ENCODE measurements at regions not wholly inside any gene's neighbourhood (a gene's known extent, or its start where the extent isn't known, plus 50 kb on each side); places are given as distances from the start of the nearest gene placed in this dataset.
"Not testable (repeated sequence)": the region's sequence is repeated elsewhere in the genome, so short reads cannot be mapped to it uniquely, and the experiment has no call there.

- Histone ChIP-seq H3K4me2 (peak overlapping the region; percentile 15; the same call in 1 of the 2 replicates), H3K4me3 (no peak overlapping the region), H3K36me3 (no peaks in the 10 kb centered on the region), H3K9ac (no peak overlapping the region), H3K27me3 (no peaks in the 10 kb centered on the region), H3K27ac (no peak overlapping the region; the same call in 1 of the 2 replicates), H3K4me1 (peaks cover 28% of the 10 kb centered on the region), H4K20me1 (no peaks in the 10 kb centered on the region), H3K9me3 (no peaks in the 10 kb centered on the region)
- no peak for TF ChIP-seq Cebpa-rat (IDR thresholded peaks at IDR 0.05)
Measured at GRCh38 chr12:131204416-131205274, 250.9 kb downstream of the ADGRD1 start.

- not testable (repeated sequence) for H3K9ac ChIP-seq, H3K27ac ChIP-seq, H3K4me2 ChIP-seq, H3K4me3 ChIP-seq, H3K36me3 ChIP-seq, H3K27me3 ChIP-seq, H4K20me1 ChIP-seq, H3K9me3 ChIP-seq
- peaks cover 35% of the 10 kb centered on the region for H3K4me1 ChIP-seq
Measured at GRCh38 chr12:131205275-131205933, 251.7 kb downstream of the ADGRD1 start.

- H4K20me1 ChIP-seq, H3K9ac ChIP-seq, H3K4me2 ChIP-seq, H3K4me3 ChIP-seq, H3K27me3 ChIP-seq, H3K9me3 ChIP-seq, H3K27ac ChIP-seq, H3K36me3 ChIP-seq: not testable (repeated sequence)
- peaks cover 49% of the 10 kb centered on the region for H3K4me1 ChIP-seq
Measured at GRCh38 chr12:131206630-131207299, 253.1 kb downstream of the ADGRD1 start.

GRCh38 chr12:131207300-131207660 lies 253.6 kb downstream of the ADGRD1 start:
- H3K4me3 ChIP-seq, H3K27me3 ChIP-seq: not testable (repeated sequence)

GRCh38 chr12:131207841-131208240 lies 254.1 kb downstream of the ADGRD1 start:
- H4K20me1 ChIP-seq, H3K4me3 ChIP-seq, H3K9ac ChIP-seq, H3K36me3 ChIP-seq, H3K27me3 ChIP-seq, H3K9me3 ChIP-seq, H3K27ac ChIP-seq, H3K4me2 ChIP-seq: not testable (repeated sequence)
- H3K4me1 ChIP-seq: peaks cover 59% of the 10 kb centered on the region

More at GRCh38 chr12:131207300-131207660, 253.6 kb downstream of the ADGRD1 start:
- not testable (repeated sequence) for H3K9me3 ChIP-seq, H4K20me1 ChIP-seq, H3K9ac ChIP-seq, H3K27ac ChIP-seq, H3K36me3 ChIP-seq, H3K4me2 ChIP-seq
- H3K4me1 ChIP-seq: peaks cover 54% of the 10 kb centered on the region

GRCh38 chr12:131208425-131208824 lies 254.7 kb downstream of the ADGRD1 start:
- H3K27me3 ChIP-seq: no peaks in the 10 kb centered on the region
- no peaks in the 10 kb centered on the region for H4K20me1 ChIP-seq
- no peak overlapping the region for H3K4me2 ChIP-seq
- no peak for TF ChIP-seq Cebpa-rat (IDR thresholded peaks at IDR 0.05)
- peaks cover 7% of the 10 kb centered on the region for H3K9me3 ChIP-seq
- no peaks in the 10 kb centered on the region for H3K36me3 ChIP-seq
- no peak overlapping the region for H3K9ac ChIP-seq
- no peak overlapping the region for H3K27ac ChIP-seq
- no peak overlapping the region for H3K4me3 ChIP-seq
- H3K4me1 ChIP-seq: peaks cover 57% of the 10 kb centered on the region

- no peaks in the 10 kb centered on the region for H4K20me1 ChIP-seq
- H3K4me1 ChIP-seq: peaks cover 48% of the 10 kb centered on the region
- H3K36me3 ChIP-seq: no peaks in the 10 kb centered on the region
- peak overlapping the region; percentile 55 for H3K4me2 ChIP-seq
- TF ChIP-seq Cebpa-rat (IDR thresholded peaks at IDR 0.05): no peak
- no peak overlapping the region for H3K27ac ChIP-seq
- no peaks in the 10 kb centered on the region for H3K27me3 ChIP-seq
- peaks cover 14% of the 10 kb centered on the region for H3K9me3 ChIP-seq
- no peak overlapping the region for H3K9ac ChIP-seq
- H3K4me3 ChIP-seq: no peak overlapping the region
Measured at GRCh38 chr12:131209082-131210070, 255.7 kb downstream of the ADGRD1 start.

GRCh38 chr12:131210506-131211339 lies 257.0 kb downstream of the ADGRD1 start:
- H3K4me3 ChIP-seq: no peak overlapping the region
- H3K27me3 ChIP-seq: no peaks in the 10 kb centered on the region
- no peak for TF ChIP-seq Cebpa-rat (IDR thresholded peaks at IDR 0.05)
- no peaks in the 10 kb centered on the region for H4K20me1 ChIP-seq
- H3K9ac ChIP-seq: no peak overlapping the region
- peaks cover 14% of the 10 kb centered on the region for H3K9me3 ChIP-seq
- H3K4me2 ChIP-seq: peak overlapping the region; percentile 55
- H3K36me3 ChIP-seq: no peaks in the 10 kb centered on the region
- peaks cover 36% of the 10 kb centered on the region for H3K4me1 ChIP-seq
- peak overlapping the region; percentile 41; the same call in 1 of the 2 replicates for H3K27ac ChIP-seq

All from BLaER1 (cell line).